ENCODE measurements at regions not wholly inside any gene's neighbourhood (a gene's known extent, or its start where the extent isn't known, plus 50 kb on each side); places are given as distances from the start of the nearest gene placed in this dataset.

- FAIRE-seq (no peak), DNase-seq (ENCODE audit: insufficient read length, low spot score) (no peak)
- TF ChIP-seq POLR2A (IDR thresholded peaks at IDR 0.05; ENCODE audit: low read depth, low read length) (no peak), PAX5 (IDR thresholded peaks at IDR 0.05; ENCODE audit: insufficient read depth, low read length, severe bottlenecking) (no peak), POLR2AphosphoS5 (IDR thresholded peaks at IDR 0.05; ENCODE audit: low read depth, low read length) (no peak), SPI1 (IDR thresholded peaks at IDR 0.05; ENCODE audit: low read depth, low read length) (no peak), POU2F2 (IDR thresholded peaks at IDR 0.05; ENCODE audit: low read depth, low read length) (no peak), TAF1 (IDR thresholded peaks at IDR 0.05; ENCODE audit: low read depth, low read length) (no peak)
Observed at GRCh38 chr2:226066391-226066790, 666.9 kb downstream of the NYAP2 start.

- FAIRE-seq (no peak), DNase-seq (ENCODE audit: insufficient read length, low spot score) (no peak)
- TF ChIP-seq PAX5 (IDR thresholded peaks at IDR 0.05; ENCODE audit: insufficient read depth, low read length, severe bottlenecking) (no peak), TAF1 (IDR thresholded peaks at IDR 0.05; ENCODE audit: low read depth, low read length) (no peak), POLR2A (IDR thresholded peaks at IDR 0.05; ENCODE audit: low read depth, low read length) (no peak), POLR2AphosphoS5 (IDR thresholded peaks at IDR 0.05; ENCODE audit: low read depth, low read length) (no peak), POU2F2 (IDR thresholded peaks at IDR 0.05; ENCODE audit: low read depth, low read length) (no peak), SPI1 (IDR thresholded peaks at IDR 0.05; ENCODE audit: low read depth, low read length) (no peak)
Observed at GRCh38 chr2:226064932-226065570, 665.5 kb downstream of the NYAP2 start.

DNA sequence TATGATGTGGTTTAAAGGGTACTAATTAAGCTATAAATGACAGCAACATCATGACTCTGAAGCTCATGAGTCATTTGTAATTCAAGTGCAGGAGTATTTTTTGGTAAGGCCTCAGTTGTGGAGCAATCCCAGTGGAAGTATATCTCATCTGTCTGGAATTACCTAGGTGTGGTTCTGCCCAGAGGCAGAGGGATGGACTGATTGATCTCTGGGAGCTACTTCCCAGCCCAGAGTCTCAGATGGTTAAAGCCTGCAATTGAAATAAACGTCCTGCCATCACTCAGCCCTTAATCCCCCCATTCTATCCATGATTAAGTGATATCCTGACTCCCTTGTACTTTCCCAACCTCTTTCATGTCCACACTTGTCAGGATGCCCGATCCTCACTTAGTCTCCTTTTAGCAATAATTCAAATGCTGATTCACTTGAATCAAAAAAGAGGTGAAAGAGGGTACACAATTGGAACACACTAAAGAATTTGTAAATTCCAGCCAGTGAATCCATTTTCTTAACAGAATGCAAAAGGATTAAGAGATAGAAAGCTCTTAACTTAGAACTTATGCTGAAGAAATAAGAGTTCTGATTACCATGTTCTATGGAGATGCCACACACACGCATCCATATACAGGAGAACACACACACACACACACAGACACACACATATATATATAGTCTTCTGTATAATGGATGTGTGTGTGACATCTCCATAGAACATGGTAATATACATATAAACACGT lies 664.4 kb downstream of the NYAP2 start:
- DNase-seq (ENCODE audit: insufficient read length, low spot score) = no peak
- TF ChIP-seq SPI1 (IDR thresholded peaks at IDR 0.05; ENCODE audit: low read depth, low read length) = no peak
- no peak for TF ChIP-seq TAF1 (IDR thresholded peaks at IDR 0.05; ENCODE audit: low read depth, low read length)
- no peak for TF ChIP-seq POU2F2 (IDR thresholded peaks at IDR 0.05; ENCODE audit: low read depth, low read length)
- no peak for TF ChIP-seq POLR2AphosphoS5 (IDR thresholded peaks at IDR 0.05; ENCODE audit: low read depth, low read length)
- no peak for TF ChIP-seq PAX5 (IDR thresholded peaks at IDR 0.05; ENCODE audit: insufficient read depth, low read length, severe bottlenecking)
- FAIRE-seq = no peak

GRCh38 chr2:226059961-226060627 lies 660.6 kb downstream of the NYAP2 start:
- DNase-seq (ENCODE audit: insufficient read length, low spot score) (no peak), FAIRE-seq (no peak)

DNA sequence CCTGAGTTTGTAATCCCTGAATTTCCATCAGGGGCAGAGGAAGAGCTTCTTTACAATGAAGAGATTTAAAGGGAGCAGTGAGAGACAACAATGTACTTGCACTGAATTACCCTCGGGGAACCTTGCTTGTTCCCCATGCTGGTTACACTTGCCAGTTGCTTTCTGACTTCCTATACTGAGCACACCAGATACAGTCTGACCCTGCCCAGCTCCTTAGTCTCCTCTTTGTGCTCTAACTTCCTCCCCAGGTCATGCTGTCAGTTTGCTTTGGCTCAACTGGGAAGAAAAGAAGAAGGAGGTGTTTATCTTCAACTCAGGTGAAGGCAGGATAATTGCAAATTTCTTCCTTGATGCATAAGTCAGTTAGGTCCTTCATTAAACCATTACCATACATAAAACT lies 658.4 kb downstream of the NYAP2 start:
- no peak for DNase-seq (ENCODE audit: insufficient read length, low spot score)
- FAIRE-seq = no peak
- TF ChIP-seq PAX5 (IDR thresholded peaks at IDR 0.05; ENCODE audit: insufficient read depth, low read length, severe bottlenecking) (no peak), POLR2A (IDR thresholded peaks at IDR 0.05; ENCODE audit: low read depth, low read length) (no peak), POU2F2 (IDR thresholded peaks at IDR 0.05; ENCODE audit: low read depth, low read length) (no peak), TAF1 (IDR thresholded peaks at IDR 0.05; ENCODE audit: low read depth, low read length) (no peak), SPI1 (IDR thresholded peaks at IDR 0.05; ENCODE audit: low read depth, low read length) (no peak), POLR2AphosphoS5 (IDR thresholded peaks at IDR 0.05; ENCODE audit: low read depth, low read length) (no peak)

More at GRCh38 chr2:226059961-226060627, 660.6 kb downstream of the NYAP2 start:
- TF ChIP-seq POLR2AphosphoS5 (IDR thresholded peaks at IDR 0.05; ENCODE audit: low read depth, low read length) (no peak), TAF1 (IDR thresholded peaks at IDR 0.05; ENCODE audit: low read depth, low read length) (no peak), POU2F2 (IDR thresholded peaks at IDR 0.05; ENCODE audit: low read depth, low read length) (no peak), POLR2A (IDR thresholded peaks at IDR 0.05; ENCODE audit: low read depth, low read length) (no peak), PAX5 (IDR thresholded peaks at IDR 0.05; ENCODE audit: insufficient read depth, low read length, severe bottlenecking) (no peak), SPI1 (IDR thresholded peaks at IDR 0.05; ENCODE audit: low read depth, low read length) (no peak)

DNA sequence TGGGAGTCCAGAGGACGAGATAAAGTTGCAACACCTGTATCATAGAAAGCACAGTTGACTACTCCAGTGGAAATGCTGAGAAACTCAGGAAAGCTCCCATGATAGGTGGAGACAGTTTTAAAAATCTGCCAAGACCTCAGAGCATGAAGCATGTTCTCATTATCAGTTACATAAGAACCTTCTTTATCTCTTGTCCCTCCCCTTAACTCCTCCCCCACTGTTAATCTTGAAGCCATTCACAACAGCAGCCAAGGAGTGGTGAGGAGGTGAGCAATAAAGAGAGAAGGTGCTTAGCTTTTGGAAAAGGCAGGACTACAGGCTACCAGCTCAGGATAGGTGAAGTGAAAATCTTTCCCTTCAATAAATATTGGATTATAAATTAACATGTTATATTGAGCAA lies 657.9 kb downstream of the NYAP2 start:
- FAIRE-seq (no peak), DNase-seq (ENCODE audit: insufficient read length, low spot score) (no peak)
- no peak for TF ChIP-seq POLR2AphosphoS5 (IDR thresholded peaks at IDR 0.05; ENCODE audit: low read depth, low read length)
- TF ChIP-seq POU2F2 (IDR thresholded peaks at IDR 0.05; ENCODE audit: low read depth, low read length) = no peak
- no peak for TF ChIP-seq SPI1 (IDR thresholded peaks at IDR 0.05; ENCODE audit: low read depth, low read length)
- no peak for TF ChIP-seq PAX5 (IDR thresholded peaks at IDR 0.05; ENCODE audit: insufficient read depth, low read length, severe bottlenecking)
- TF ChIP-seq TAF1 (IDR thresholded peaks at IDR 0.05; ENCODE audit: low read depth, low read length) = no peak
- no peak for TF ChIP-seq POLR2A (IDR thresholded peaks at IDR 0.05; ENCODE audit: low read depth, low read length)

- TF ChIP-seq PAX5 (IDR thresholded peaks at IDR 0.05; ENCODE audit: insufficient read depth, low read length, severe bottlenecking) (no peak), POLR2A (IDR thresholded peaks at IDR 0.05; ENCODE audit: low read depth, low read length) (no peak), POLR2AphosphoS5 (IDR thresholded peaks at IDR 0.05; ENCODE audit: low read depth, low read length) (no peak)
- FAIRE-seq (no peak), DNase-seq (ENCODE audit: insufficient read length, low spot score) (no peak)
Observed at GRCh38 chr2:226052772-226053416, 653.4 kb downstream of the NYAP2 start.

DNA sequence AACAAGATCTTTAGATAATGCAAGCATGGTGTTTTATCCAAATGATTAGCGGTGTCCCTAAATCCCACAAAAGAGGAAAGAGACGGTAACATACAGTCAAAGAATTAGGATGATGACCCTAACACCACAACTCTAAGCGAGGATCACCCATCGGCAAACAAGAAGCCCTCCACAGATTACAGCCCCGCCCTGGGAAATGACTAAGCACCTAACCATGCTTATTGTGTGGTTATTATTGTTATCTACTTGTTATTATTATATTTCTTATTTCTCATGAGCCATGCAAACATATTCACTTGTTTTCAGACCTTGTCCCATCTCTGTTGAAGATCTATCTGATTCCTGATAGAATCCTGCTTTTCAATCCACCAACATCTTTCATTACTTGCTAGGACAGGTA lies 651.3 kb downstream of the NYAP2 start:
- DNase-seq (ENCODE audit: insufficient read length, low spot score) (no peak), FAIRE-seq (no peak)
- TF ChIP-seq POLR2AphosphoS5 (IDR thresholded peaks at IDR 0.05; ENCODE audit: low read depth, low read length) (no peak), TAF1 (IDR thresholded peaks at IDR 0.05; ENCODE audit: low read depth, low read length) (no peak), POLR2A (IDR thresholded peaks at IDR 0.05; ENCODE audit: low read depth, low read length) (no peak), SPI1 (IDR thresholded peaks at IDR 0.05; ENCODE audit: low read depth, low read length) (no peak), POU2F2 (IDR thresholded peaks at IDR 0.05; ENCODE audit: low read depth, low read length) (no peak), PAX5 (IDR thresholded peaks at IDR 0.05; ENCODE audit: insufficient read depth, low read length, severe bottlenecking) (no peak)

DNA sequence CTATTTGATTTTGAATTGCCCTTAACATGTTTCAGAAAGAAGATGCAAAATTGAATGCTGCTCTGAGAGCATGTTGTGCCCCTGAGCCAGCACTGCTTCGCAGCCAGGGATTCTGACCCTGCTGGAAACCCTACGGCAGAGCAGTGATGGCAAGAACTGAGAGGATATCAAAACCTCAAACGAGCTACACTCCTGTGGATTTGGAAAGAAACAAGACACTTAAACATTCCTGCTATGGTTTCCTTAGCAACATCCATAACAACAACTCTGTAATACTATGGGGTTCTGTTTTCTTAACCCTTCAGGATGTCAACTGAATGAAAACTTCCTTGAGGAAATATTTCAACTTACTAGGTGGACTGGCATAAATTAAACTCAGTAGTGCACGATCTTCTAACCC lies 649.1 kb downstream of the NYAP2 start:
- DNase-seq (ENCODE audit: insufficient read length, low spot score) (no peak), FAIRE-seq (no peak)
- no peak for TF ChIP-seq POLR2AphosphoS5 (IDR thresholded peaks at IDR 0.05; ENCODE audit: low read depth, low read length)
- TF ChIP-seq PAX5 (IDR thresholded peaks at IDR 0.05; ENCODE audit: insufficient read depth, low read length, severe bottlenecking) = no peak
- TF ChIP-seq SPI1 (IDR thresholded peaks at IDR 0.05; ENCODE audit: low read depth, low read length) = no peak
- no peak for TF ChIP-seq POU2F2 (IDR thresholded peaks at IDR 0.05; ENCODE audit: low read depth, low read length)
- no peak for TF ChIP-seq POLR2A (IDR thresholded peaks at IDR 0.05; ENCODE audit: low read depth, low read length)
